Effector memory CD8-positive, alpha-beta T cell (primary cell): ENCODE measurements at regions not wholly inside any gene's neighbourhood (a gene's known extent, or its start where the extent isn't known, plus 50 kb on each side); places are given as distances from the start of the nearest gene placed in this dataset.

Experiments used
- ATAC-seq: fragments of 150-1000 bp; cut with Tn5 transposase; replicated peaks from 2 replicates; pipeline ENCODE4 v1.10.0; 2021; ENCODE audit warnings: mild to moderate bottlenecking, moderate library complexity
- DNase-seq, 3 experiments: peaks; one replicate each; pipeline ENCODE4 v3.0.0; 2021
- H3K27ac Mint-ChIP-seq, 2 donors: one replicate each; pipeline ENCODE4 v1.8.0; 2022; ENCODE audit warnings: mild to moderate bottlenecking in 2 of 2, mixed read lengths in 2 of 2, moderate library complexity in 2 of 2
- H3K27me3 Mint-ChIP-seq, 2 donors: one replicate each; pipeline ENCODE4 v1.8.0; 2022; ENCODE audit warnings: mixed read lengths in 2 of 2
- H3K36me3 Mint-ChIP-seq: one replicate; pipeline ENCODE4 v1.8.0; 2022; ENCODE audit warnings: mild to moderate bottlenecking, moderate library complexity, mixed read lengths; ENCODE audit not compliant: insufficient read depth
- H3K4me1 Mint-ChIP-seq, 2 donors: one replicate each; pipeline ENCODE4 v1.8.0; 2022; ENCODE audit warnings: low read depth in 2 of 2, mixed read lengths in 2 of 2
- H3K4me3 Mint-ChIP-seq, 2 donors: one replicate each; pipeline ENCODE4 v1.8.0; 2022; ENCODE audit warnings: mild to moderate bottlenecking in 2 of 2, mixed read lengths in 2 of 2, moderate library complexity in 2 of 2
- H3K9me3 Mint-ChIP-seq, 2 donors: one replicate each; pipeline ENCODE4 v1.8.0; 2022; ENCODE audit warnings: mixed read lengths in 2 of 2

DNA sequence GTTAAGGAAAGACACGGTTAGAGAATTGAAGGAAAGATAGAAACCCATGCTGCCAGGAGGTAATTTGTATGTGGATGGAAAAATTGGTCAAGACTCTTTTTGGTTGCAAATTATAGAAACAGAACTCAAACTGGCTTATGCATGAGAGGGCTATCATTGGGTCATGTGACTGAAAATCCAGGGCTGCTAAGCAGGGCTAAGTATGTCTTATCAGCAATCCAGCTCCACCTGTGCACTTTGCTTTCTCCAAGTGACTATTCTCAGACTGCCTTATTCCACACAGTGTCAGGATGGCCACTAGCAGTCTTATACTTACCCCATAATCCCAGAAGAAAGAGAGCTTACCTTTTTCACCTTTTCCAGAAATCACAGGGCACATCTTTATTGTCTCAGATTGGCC, 113.5 kb downstream of the CBLN1 start:
- H3K4me1 Mint-ChIP-seq = no peaks in the 10 kb centered on the region
- no peaks in the 10 kb centered on the region for H3K36me3 Mint-ChIP-seq
- DNase-seq (no peak), ATAC-seq (no peak)
- H3K9me3 Mint-ChIP-seq = peaks cover 0 to 7% of the 10 kb centered on the region in 2 donors
- no peak overlapping the region for H3K4me3 Mint-ChIP-seq
- no peak overlapping the region for H3K27ac Mint-ChIP-seq
- H3K27me3 Mint-ChIP-seq = no peaks in the 10 kb centered on the region

DNA sequence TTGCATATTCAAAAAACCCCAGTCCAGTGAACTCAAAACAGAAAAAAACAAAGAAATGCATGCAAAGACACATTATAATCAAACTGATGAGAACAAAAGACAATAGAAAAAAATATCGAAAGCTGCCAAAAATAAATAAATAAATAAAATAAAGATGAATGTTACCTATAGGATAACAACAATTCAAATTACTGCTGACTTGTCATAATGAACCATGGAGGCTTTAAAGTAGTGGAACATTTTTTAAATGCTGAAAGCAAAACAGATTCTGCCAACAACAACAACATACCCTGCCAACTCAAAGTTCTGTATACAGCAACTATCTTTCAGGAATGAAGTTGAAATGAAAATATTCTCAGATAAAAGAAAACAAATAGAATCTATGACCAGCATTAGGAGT, 116.6 kb downstream of the CBLN1 start:
- peaks cover 7% of the 10 kb centered on the region in 2 donors for H3K9me3 Mint-ChIP-seq
- H3K27ac Mint-ChIP-seq = no peak overlapping the region
- H3K27me3 Mint-ChIP-seq = no peaks in the 10 kb centered on the region
- DNase-seq = no peak
- no peak overlapping the region for H3K4me3 Mint-ChIP-seq
- ATAC-seq = no peak
- H3K36me3 Mint-ChIP-seq = no peaks in the 10 kb centered on the region
- H3K4me1 Mint-ChIP-seq = no peaks in the 10 kb centered on the region

DNA sequence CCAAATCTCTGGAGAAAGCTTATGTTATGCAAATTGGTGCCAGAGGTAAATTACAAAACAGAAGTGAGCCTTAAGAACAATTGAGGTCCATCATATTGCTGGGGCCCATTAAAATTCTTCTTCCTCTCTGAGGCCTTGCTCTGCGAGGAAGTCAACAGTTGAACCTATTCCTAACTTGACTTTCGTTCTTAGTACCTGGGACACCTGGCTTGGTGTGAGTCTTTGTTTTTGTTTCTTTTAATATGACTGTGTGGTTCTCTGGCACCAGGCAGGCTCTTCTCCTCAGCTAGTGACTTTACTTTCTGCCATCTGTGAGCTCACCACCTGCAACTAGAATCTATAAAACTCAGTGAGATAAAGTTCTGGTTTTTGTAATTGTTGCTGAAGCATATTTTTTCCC, 120.4 kb downstream of the CBLN1 start:
- DNase-seq (no peak), ATAC-seq (no peak)
- H3K4me1 Mint-ChIP-seq = no peaks in the 10 kb centered on the region
- no peak overlapping the region for H3K27ac Mint-ChIP-seq
- H3K36me3 Mint-ChIP-seq = no peaks in the 10 kb centered on the region
- H3K27me3 Mint-ChIP-seq = no peaks in the 10 kb centered on the region
- no peak overlapping the region for H3K4me3 Mint-ChIP-seq
- peaks cover 6 to 19% of the 10 kb centered on the region in 2 donors for H3K9me3 Mint-ChIP-seq

DNA sequence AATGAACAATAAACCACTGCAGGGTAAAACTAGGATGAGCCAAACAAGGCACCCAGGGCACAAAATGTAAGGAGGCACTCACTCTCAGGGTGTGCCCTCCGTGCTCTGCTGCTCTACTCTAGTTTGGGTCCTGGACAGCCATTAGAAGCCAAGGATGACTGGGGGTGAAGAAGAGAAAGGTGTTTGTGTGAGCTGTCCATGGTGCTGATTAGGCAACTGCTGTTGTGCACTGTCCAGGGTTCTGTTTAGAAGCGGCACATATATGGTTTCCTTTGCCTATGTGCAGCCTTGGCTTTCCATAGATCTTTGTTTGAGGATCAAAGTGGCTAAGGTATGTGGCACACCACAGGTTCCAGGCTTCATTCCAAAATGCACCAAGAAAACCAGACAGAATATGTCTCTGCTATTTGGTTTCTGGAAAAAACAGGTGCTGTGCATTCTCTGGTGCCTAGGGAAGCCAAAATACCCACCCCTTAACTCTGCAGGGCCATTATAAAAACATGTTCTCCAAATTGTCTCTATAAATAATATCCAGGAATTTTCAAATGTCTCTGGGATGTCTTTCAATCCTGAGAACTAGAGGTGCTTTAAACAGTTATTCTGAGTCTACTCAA, 123.5 kb downstream of the CBLN1 start:
- Mint-ChIP-seq H3K36me3 (no peaks in the 10 kb centered on the region), H3K9me3 (peaks cover 8 to 19% of the 10 kb centered on the region in 2 donors), H3K27ac (no peak overlapping the region), H3K27me3 (no peaks in the 10 kb centered on the region), H3K4me3 (no peak overlapping the region), H3K4me1 (no peaks in the 10 kb centered on the region)
- ATAC-seq = no peak
- no peak for DNase-seq

DNA sequence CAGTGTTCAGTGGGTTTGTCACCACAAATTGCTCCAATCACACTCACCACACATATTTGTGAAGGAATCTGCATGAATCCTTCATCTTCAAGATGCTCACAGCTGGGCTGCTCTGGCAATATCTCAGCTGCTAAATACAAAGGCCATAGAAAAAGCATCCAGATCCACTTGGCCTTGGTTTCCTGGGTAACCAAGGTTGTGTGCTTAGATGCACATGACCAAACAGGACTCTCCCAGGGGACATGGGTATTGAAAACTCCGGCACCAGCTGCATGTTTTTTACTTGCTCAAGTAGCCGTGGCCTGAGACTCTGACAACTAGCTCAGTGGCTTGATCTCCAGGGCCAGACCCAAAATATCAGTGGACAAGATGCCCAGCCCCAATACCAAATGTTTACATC, 131.3 kb downstream of the CBLN1 start:
- Mint-ChIP-seq H3K4me3 (no peak overlapping the region), H3K27me3 (no peaks in the 10 kb centered on the region), H3K9me3 (peaks cover 6 to 24% of the 10 kb centered on the region in 2 donors), H3K36me3 (no peaks in the 10 kb centered on the region), H3K4me1 (no peaks in the 10 kb centered on the region), H3K27ac (no peak overlapping the region)
- no peak for DNase-seq
- ATAC-seq = no peak

DNA sequence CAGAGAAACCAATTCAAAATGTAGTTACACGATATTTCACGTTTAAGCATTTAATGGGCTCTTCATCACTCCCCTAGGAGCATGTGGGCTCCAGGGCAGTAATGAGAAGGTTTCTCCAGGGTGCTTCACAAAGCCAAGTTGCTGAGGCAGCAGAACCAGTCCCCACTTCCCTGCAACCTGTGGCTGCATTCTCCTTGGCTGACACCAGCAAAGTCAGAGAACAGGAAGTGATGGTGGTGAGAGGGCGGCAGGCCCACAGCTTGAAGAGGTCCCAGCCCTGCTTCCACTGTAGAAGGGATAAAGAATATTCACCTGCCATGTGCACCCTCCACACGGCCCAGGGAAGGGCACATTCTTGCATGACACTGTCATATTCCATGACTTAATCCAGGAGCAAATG, 133.2 kb downstream of the CBLN1 start:
- ATAC-seq = no peak
- DNase-seq = no peak
- H3K4me1 Mint-ChIP-seq = no peaks in the 10 kb centered on the region
- no peaks in the 10 kb centered on the region for H3K27me3 Mint-ChIP-seq
- H3K27ac Mint-ChIP-seq = no peak overlapping the region
- no peak overlapping the region for H3K4me3 Mint-ChIP-seq
- H3K9me3 Mint-ChIP-seq = peaks cover 4 to 31% of the 10 kb centered on the region in 2 donors
- no peaks in the 10 kb centered on the region for H3K36me3 Mint-ChIP-seq

DNA sequence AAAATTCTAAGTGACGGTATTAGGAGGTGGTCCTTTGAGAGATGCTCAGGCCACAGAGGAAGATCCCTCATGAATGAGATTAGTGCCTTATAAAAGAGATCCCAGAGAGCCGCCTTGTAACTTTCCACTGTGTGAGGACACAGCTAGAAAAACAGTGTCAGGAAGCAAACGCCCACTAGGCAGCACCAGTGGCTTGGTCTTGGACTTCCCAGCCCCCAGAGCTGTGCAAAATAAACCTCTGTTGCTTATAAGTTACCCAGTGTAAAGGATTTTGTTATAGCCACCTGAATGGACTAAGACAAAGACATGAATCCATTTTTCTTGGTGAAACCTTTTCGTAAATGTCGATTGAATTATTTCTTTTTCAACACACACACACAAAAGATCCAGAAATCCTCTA, 141.0 kb downstream of the CBLN1 start:
- no peaks in the 10 kb centered on the region for H3K36me3 Mint-ChIP-seq
- DNase-seq = no peak
- no peaks in the 10 kb centered on the region for H3K4me1 Mint-ChIP-seq
- peaks cover 3 to 16% of the 10 kb centered on the region in 2 donors for H3K9me3 Mint-ChIP-seq
- no peak overlapping the region for H3K4me3 Mint-ChIP-seq
- ATAC-seq = no peak
- no peak overlapping the region for H3K27ac Mint-ChIP-seq
- no peaks in the 10 kb centered on the region for H3K27me3 Mint-ChIP-seq

DNA sequence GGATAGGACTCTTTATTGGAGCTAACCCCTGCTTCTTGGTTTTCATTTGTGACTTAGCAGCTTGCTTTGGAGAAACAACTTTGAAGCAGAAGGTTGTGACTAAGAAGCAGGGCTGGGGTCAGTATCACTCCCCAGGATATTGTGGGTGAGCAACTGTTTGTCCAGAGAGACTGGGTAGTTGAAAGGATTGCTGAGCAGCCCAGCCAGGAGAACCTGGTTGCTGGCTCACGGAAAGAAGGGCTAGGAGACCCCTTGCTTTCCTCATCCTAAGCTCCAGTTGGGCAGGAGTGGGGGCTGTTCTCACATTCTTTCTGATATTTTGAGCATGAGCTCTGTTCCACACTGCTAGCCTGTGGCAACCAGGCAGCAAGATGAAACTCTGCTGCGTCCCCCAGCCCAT, 151.2 kb downstream of the CBLN1 start:
- H3K9me3 Mint-ChIP-seq = peaks cover 0 to 4% of the 10 kb centered on the region in 2 donors
- H3K27ac Mint-ChIP-seq = no peak overlapping the region
- ATAC-seq (no peak), DNase-seq (no peak)
- no peaks in the 10 kb centered on the region for H3K36me3 Mint-ChIP-seq
- H3K4me3 Mint-ChIP-seq = no peak overlapping the region
- no peaks in the 10 kb centered on the region for H3K4me1 Mint-ChIP-seq
- H3K27me3 Mint-ChIP-seq = no peaks in the 10 kb centered on the region

DNA sequence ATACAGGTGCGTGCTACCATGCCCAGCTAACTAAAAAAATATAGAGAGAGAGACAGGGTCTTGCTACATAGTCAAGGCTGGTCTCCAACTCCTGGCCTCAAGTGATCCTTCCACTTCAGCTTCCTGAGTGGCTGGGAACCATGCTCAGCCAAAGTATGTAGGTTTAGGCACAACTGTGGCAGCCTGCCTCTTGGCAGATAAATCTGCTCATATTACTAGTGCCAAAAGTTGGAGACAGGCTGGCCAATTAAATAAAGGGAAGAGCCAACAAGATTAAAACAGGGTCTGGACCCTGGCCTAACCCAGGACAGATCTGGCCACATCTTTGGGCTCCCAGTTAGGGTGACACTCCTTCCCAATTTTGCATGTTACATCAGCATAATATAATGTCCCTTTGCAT, 151.7 kb downstream of the CBLN1 start:
- Mint-ChIP-seq H3K9me3 (peaks cover 0 to 4% of the 10 kb centered on the region in 2 donors), H3K4me3 (no peak overlapping the region), H3K27ac (no peak overlapping the region), H3K36me3 (no peaks in the 10 kb centered on the region), H3K27me3 (no peaks in the 10 kb centered on the region), H3K4me1 (no peaks in the 10 kb centered on the region)
- ATAC-seq = no peak
- DNase-seq = no peak

DNA sequence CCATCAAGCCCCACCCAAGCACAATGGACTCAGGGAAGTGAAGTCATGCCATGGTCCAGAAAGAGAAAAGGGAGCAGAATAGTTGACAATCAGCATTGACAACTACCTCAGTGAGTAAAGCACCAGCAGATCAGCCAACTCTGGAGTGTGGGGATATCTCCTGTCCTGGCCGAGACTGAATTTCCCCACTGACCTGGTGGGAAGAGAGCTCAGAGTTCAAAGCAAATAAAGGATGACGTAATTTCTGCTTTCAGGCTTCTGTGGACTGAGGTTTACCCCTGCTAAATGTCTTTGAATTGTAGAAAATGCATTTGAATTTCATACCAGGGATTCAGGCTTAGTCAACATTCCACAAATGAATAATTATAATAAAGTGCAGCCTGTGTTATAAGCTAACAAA, 152.9 kb downstream of the CBLN1 start:
- H3K9me3 Mint-ChIP-seq = peaks cover 0 to 6% of the 10 kb centered on the region in 2 donors
- no peak overlapping the region for H3K4me3 Mint-ChIP-seq
- H3K36me3 Mint-ChIP-seq = no peaks in the 10 kb centered on the region
- no peaks in the 10 kb centered on the region for H3K4me1 Mint-ChIP-seq
- DNase-seq (no peak), ATAC-seq (no peak)
- H3K27ac Mint-ChIP-seq = no peak overlapping the region
- H3K27me3 Mint-ChIP-seq = no peaks in the 10 kb centered on the region

DNA sequence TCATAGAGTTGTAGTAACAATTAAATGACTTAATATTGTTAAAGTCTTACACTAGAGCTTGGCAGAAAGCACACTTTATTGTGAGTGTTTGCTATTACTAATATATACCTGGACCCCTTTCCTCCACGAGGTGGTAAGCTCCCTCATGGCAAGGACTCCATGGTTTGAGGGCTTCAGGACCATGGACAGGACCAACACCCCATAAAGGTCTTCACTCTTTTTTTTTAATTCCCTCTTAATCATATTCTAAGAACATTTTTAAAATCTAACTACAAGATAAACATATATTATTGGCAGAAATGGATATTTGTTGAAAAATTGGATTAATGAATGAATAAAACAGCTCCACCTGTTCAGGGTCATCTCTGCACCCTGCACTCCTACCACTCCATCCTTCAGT, 154.5 kb downstream of the CBLN1 start:
- Mint-ChIP-seq H3K4me3 (no peak overlapping the region), H3K9me3 (peaks cover 0 to 6% of the 10 kb centered on the region in 2 donors), H3K27ac (no peak overlapping the region), H3K4me1 (no peaks in the 10 kb centered on the region), H3K36me3 (no peaks in the 10 kb centered on the region), H3K27me3 (no peaks in the 10 kb centered on the region)
- DNase-seq (no peak), ATAC-seq (no peak)

DNA sequence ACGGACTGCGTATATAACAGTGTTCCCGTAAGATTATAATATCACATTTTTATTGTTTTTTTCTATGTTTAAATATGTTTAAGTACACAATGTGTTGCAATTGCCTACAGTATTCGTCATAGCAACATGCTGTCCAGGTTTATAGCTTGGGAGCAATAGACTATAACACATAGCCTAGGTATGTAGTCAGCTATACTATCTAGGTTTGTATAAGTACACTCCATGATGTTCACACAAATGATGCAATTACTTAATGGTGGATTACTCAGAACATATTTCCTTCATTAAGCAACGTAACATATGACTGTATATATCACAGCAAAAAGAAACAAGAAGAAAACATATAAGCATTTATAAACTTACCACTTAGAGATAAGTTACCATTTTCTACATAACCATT, 160.0 kb downstream of the CBLN1 start:
- no peaks in the 10 kb centered on the region for H3K4me1 Mint-ChIP-seq
- no peaks in the 10 kb centered on the region for H3K27me3 Mint-ChIP-seq
- H3K4me3 Mint-ChIP-seq = no peak overlapping the region
- peaks cover 7 to 15% of the 10 kb centered on the region in 2 donors for H3K9me3 Mint-ChIP-seq
- no peaks in the 10 kb centered on the region for H3K36me3 Mint-ChIP-seq
- DNase-seq (no peak), ATAC-seq (no peak)
- no peak overlapping the region for H3K27ac Mint-ChIP-seq

DNA sequence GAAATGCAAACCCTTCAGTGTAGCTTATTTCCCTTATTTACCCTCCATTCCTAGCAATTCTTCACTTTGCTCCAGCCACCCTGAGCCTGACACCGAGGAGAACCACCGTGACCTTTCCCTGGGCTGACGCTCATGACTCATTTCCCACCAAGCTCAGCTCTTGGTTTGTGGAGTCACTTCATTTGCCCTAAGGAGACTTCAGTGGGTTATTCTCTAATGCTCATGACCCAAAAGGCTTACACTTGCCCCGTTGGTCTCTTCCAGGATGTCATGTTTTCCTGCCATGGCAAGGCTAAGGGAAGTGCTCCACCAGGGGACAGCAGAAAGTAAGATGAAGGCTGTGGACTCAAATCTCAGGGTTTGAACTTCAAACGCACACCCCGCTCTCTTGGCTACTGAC, 161.0 kb downstream of the CBLN1 start:
- ATAC-seq (no peak), DNase-seq (no peak)
- no peaks in the 10 kb centered on the region for H3K27me3 Mint-ChIP-seq
- H3K27ac Mint-ChIP-seq = no peak overlapping the region
- no peak overlapping the region for H3K4me3 Mint-ChIP-seq
- H3K36me3 Mint-ChIP-seq = no peaks in the 10 kb centered on the region
- peaks cover 7 to 15% of the 10 kb centered on the region in 2 donors for H3K9me3 Mint-ChIP-seq
- H3K4me1 Mint-ChIP-seq = no peaks in the 10 kb centered on the region

DNA sequence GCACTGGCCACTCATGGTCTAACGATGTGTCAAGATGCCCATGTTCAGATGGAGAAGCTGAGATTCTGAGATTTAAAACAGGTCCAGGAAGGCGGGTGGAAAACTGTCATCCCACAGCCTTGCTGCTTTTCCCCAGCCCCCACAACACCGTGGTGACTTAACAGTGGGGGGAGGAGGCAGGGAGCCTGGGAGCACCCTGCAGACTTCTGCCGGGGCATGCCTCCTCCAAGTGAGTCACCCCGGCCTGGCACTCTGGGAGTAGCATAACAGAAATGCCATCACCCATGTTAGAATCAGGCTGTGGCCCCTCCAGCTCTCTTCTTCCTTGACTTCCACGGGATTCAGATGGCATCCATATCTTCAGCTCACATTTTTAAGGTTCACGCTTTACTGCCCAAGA, 164.8 kb downstream of the CBLN1 start:
- Mint-ChIP-seq H3K9me3 (peaks cover 7 to 32% of the 10 kb centered on the region in 2 donors), H3K4me1 (no peaks in the 10 kb centered on the region), H3K36me3 (no peaks in the 10 kb centered on the region), H3K27me3 (no peaks in the 10 kb centered on the region), H3K27ac (no peak overlapping the region), H3K4me3 (no peak overlapping the region)
- ATAC-seq (no peak), DNase-seq (no peak)

DNA sequence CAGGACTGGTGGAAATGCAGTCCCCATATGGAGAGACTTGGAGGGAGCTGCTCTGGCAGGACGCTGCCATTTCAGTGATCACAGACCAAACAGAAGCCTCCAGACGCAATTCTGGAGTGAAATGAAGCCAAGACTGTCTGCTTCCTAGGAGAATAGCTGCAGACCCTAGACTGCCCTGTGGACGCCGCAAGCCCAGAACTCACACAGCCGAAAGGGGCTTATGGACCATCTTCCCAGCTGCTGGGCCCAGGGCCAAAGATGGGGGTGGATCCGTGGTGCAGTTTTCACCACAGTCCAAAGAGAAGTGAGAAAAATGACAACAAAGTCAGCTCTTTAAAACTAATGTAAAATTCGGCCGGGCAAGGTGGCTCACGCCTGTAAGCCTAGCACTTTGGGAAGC, 165.7 kb downstream of the CBLN1 start:
- ATAC-seq (no peak), DNase-seq (no peak)
- Mint-ChIP-seq H3K9me3 (peaks cover 7 to 32% of the 10 kb centered on the region in 2 donors), H3K36me3 (no peaks in the 10 kb centered on the region), H3K27ac (no peak overlapping the region), H3K4me1 (no peaks in the 10 kb centered on the region), H3K27me3 (no peaks in the 10 kb centered on the region), H3K4me3 (no peak overlapping the region)
